ENCODE measurements at regions not wholly inside any gene's neighbourhood (a gene's known extent, or its start where the extent isn't known, plus 50 kb on each side); places are given as distances from the start of the nearest gene placed in this dataset.

- TF ChIP-seq, protein P1, sequence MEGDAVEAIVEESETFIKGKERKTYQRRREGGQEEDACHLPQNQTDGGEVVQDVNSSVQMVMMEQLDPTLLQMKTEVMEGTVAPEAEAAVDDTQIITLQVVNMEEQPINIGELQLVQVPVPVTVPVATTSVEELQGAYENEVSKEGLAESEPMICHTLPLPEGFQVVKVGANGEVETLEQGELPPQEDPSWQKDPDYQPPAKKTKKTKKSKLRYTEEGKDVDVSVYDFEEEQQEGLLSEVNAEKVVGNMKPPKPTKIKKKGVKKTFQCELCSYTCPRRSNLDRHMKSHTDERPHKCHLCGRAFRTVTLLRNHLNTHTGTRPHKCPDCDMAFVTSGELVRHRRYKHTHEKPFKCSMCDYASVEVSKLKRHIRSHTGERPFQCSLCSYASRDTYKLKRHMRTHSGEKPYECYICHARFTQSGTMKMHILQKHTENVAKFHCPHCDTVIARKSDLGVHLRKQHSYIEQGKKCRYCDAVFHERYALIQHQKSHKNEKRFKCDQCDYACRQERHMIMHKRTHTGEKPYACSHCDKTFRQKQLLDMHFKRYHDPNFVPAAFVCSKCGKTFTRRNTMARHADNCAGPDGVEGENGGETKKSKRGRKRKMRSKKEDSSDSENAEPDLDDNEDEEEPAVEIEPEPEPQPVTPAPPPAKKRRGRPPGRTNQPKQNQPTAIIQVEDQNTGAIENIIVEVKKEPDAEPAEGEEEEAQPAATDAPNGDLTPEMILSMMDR (optimal IDR thresholded peaks at IDR 0.05 in 1 of 3, IDR thresholded peaks at IDR 0.05 in 1 of 3, conservative IDR thresholded peaks at IDR 0.05 in 1 of 3; ENCODE audit: extremely low read depth in 1 of 3, insufficient read depth in 2 of 3, low read length in 3 of 3) = no peak
- no peak for TF ChIP-seq EZH2 (IDR thresholded peaks at IDR 0.05; ENCODE audit: low read length)
Measured at GRCh38 chr13:26494571-26495195, 62.8 kb upstream of the WASF3 start.
